NCI-H128 (cell line): ENCODE measurements at regions not wholly inside any gene's neighbourhood (a gene's known extent, or its start where the extent isn't known, plus 50 kb on each side); places are given as distances from the start of the nearest gene placed in this dataset.

Experiments
- DNase-seq: peaks from one replicate; lab custom pipeline; 2025; ENCODE audit not compliant: unreplicated experiment; lab: John Stamatoyannopoulos, UW

- DNase-seq: no peak
Observed at GRCh38 chr6:134378426-134378825, 60.5 kb upstream of the SGK1 start.

DNA sequence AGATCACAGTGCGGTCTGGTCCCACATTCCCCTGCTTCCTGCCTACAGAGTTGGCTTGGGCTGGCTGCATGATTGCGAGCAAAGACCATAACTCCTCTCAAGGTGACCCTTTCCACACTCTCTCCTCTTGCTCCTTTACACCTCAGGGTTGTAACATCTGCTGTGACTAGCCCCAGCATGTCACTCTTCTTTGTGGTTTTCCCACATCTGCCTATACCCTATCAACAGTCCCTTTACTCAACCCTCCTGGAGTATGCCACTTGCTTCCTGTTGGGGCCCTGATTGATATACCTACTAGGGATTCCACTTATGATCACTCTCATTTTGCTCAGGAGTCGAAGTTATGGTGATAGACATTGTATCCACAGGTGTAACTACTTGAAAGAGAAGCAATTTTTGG, 58.9 kb upstream of the SGK1 start:
- DNase-seq: no peak

DNA sequence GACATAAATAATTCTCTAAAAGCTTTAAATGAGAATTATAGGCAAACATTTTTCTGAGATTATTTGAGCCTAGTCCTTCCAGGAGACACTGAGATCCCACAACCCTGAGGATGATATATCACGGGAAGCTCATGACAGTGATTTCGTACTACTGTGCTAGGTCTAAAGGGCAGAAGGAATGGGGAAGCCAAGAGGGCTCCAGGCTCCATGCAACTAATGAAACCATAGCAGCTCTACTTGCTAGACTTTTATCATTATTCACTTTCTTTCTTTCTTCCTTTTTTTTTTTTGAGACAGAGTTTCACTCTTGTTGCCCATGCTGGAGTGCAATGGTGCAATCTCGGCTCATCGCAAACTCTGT, 57.3 kb upstream of the SGK1 start:
- no peak for DNase-seq

DNA sequence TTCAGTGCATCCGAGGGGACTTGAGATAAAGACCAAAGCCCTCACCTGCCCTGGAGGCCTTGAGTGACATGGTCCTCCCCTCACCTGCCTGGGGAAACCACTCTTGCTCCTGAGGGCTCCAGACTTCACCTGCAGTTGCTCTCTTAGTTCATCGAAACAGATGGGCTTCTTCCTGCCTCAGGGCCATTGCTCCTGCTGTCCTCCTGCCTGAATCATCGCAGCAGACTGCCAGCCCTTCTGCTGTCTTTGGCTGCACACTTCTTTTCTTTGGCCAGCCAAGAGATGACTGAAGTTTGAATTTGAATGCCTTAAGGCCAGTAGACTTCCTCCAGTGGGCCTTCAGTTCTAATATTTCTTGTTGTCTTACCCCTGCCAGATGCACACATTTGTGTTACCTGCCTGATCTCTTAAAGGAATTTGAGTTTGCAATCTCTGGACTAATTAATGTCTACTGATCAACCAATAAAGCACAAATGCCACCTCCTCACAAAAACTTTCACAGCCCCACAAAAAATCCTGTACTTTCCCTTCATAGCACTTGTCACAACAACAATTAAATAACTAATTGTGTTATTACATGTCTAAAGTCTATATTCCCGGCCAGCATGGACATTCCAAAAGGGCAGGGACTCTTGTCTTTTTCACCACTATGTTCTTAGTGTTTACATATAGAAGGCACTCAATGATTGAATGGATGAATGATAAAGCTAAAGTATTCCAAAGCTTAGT, 56.7 kb upstream of the SGK1 start:
- DNase-seq: no peak

DNA sequence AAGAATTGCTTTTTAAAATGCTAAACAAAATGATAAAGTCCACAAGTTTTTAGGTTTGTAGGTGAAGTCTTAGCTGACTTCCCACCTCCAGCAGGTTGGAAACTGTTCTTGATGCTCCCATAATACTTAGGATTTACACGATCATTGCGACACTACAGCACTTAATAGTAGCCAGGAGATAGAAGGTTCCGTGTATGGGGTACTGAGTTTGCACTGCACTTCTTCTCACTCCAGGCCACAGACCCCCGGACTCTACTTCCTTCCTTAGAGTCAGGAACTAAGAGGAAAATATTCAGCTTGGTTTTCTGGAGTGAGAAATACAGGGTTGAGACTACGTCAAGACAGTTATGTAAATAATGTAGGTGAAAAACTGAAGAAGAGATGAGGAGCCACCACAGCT, 56.1 kb upstream of the SGK1 start:
- no peak for DNase-seq

GRCh38 chr6:134373282-134373922, 55.5 kb upstream of the SGK1 start:
- no peak for DNase-seq

DNA sequence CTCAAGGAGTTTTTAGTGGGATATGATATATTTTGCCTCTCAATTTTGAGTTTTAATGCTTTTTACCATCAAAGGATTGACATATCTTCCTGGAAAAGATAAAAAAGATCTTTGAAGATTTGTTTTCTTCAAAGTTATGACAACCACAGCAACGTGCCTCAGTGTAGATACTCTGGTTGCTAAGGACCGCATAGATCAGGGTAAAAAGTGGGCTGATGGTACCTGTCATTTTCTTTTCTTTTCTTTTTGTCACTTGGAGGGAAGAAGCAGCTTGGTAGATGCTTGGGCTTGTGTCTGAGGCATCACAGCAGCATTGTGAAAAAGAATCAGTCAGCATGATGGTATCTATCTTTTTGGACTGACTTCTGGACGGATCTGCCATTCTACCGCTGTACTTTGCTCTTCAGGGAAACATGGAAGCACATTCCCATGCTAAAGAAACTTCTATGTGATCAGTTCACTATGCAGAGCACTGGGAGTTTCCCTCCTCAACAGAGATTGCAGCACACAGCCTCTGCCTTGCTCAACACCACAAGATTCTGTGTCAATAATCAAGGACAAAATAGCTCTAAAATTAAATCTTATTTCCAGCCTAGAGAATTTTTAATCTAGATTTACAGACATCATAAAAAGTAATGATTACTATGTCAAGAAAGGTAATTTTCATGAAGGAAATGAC, 54.8 kb upstream of the SGK1 start:
- DNase-seq: no peak

- no peak for DNase-seq
Observed at GRCh38 chr6:134368670-134369069, 50.8 kb upstream of the SGK1 start.
